H9 (cell line): ENCODE measurements at regions not wholly inside any gene's neighbourhood (a gene's known extent, or its start where the extent isn't known, plus 50 kb on each side); places are given as distances from the start of the nearest gene placed in this dataset.

ENCODE experiments used
- DNase-seq: peaks from one replicate; pipeline ENCODE4 v3.0.0-alpha.2; 2017
- H2AFZ ChIP-seq: one replicate; pipeline ENCODE4 v1.6.1; 2013; ENCODE audit warnings: mild to moderate bottlenecking, low read length, control low read depth, moderate library complexity
- H2AK5ac ChIP-seq: 2 replicates; pipeline ENCODE4 v1.6.1; 2013; ENCODE audit warnings: low read length, control low read depth, mixed read lengths; ENCODE audit not compliant: insufficient read length
- H2BK120ac ChIP-seq: one replicate; pipeline ENCODE4 v1.6.1; 2013; ENCODE audit warnings: low read depth, mild to moderate bottlenecking, low read length, control low read depth, inconsistent platforms; ENCODE audit not compliant: poor library complexity, severe bottlenecking
- H2BK12ac ChIP-seq: 2 replicates; pipeline ENCODE4 v1.6.1; 2013; ENCODE audit warnings: low read length, control low read depth, mixed read lengths, low read depth; ENCODE audit not compliant: insufficient read length
- H2BK15ac ChIP-seq: 2 replicates; pipeline ENCODE4 v1.6.1; 2013; ENCODE audit warnings: low read depth, low read length, control low read depth
- H2BK20ac ChIP-seq: one replicate; pipeline ENCODE4 v1.6.1; 2013; ENCODE audit warnings: low read depth, mild to moderate bottlenecking, low read length, control low read depth, inconsistent platforms; ENCODE audit not compliant: poor library complexity, severe bottlenecking
- H2BK5ac ChIP-seq: 2 replicates; pipeline ENCODE4 v1.6.1; 2013; ENCODE audit warnings: low read length, control low read depth, mixed read lengths; ENCODE audit not compliant: insufficient read length
- H3K14ac ChIP-seq: 2 replicates; pipeline ENCODE4 v1.6.1; 2013; ENCODE audit warnings: low read length, control low read depth; ENCODE audit not compliant: insufficient read depth
- H3K18ac ChIP-seq: 2 replicates; pipeline ENCODE4 v1.6.1; 2013; ENCODE audit warnings: low read depth, mild to moderate bottlenecking, mixed read lengths, low read length, control low read depth; ENCODE audit not compliant: insufficient read length
- H3K23ac ChIP-seq: 2 replicates; pipeline ENCODE4 v1.6.1; 2013; ENCODE audit warnings: low read length, control low read depth, mixed read lengths, low read depth; ENCODE audit not compliant: insufficient read length
- H3K23me2 ChIP-seq: 2 replicates; pipeline ENCODE4 v1.6.1; 2013; ENCODE audit warnings: low read depth, mild to moderate bottlenecking, mixed read lengths, low read length, control low read depth; ENCODE audit not compliant: insufficient read length, poor library complexity, severe bottlenecking
- H3K27ac ChIP-seq: 2 replicates; pipeline ENCODE4 v1.5.1; 2013; ENCODE audit warnings: low read length, control low read depth, mixed read lengths, low read depth; ENCODE audit not compliant: insufficient read length
- H3K27me3 ChIP-seq: 2 replicates; pipeline ENCODE4 v1.6.1; 2013; ENCODE audit warnings: low read length, control low read depth, inconsistent platforms; ENCODE audit not compliant: insufficient read depth
- H3K4ac ChIP-seq: 2 replicates; pipeline ENCODE4 v1.6.1; 2013; ENCODE audit warnings: low read depth, mild to moderate bottlenecking, control low read depth, inconsistent platforms, low read length, moderate library complexity
- H3K4me1 ChIP-seq: 2 replicates; pipeline ENCODE4 v1.6.1; 2013; ENCODE audit warnings: low read length, control low read depth, inconsistent platforms; ENCODE audit not compliant: insufficient read depth
- H3K4me2 ChIP-seq: 2 replicates; pipeline ENCODE4 v1.6.1; 2013; ENCODE audit warnings: low read length, control low read depth, mixed read lengths; ENCODE audit not compliant: insufficient read length, insufficient read depth
- H3K56ac ChIP-seq: 2 replicates; pipeline ENCODE4 v1.6.1; 2013; ENCODE audit warnings: low read depth, mild to moderate bottlenecking, mixed read lengths, low read length, control low read depth; ENCODE audit not compliant: insufficient read length
- H3K79me1 ChIP-seq: 2 replicates; pipeline ENCODE4 v1.6.1; 2013; ENCODE audit warnings: low read depth, mild to moderate bottlenecking, moderate library complexity, low read length, control low read depth, inconsistent platforms; ENCODE audit not compliant: insufficient read depth, poor library complexity, severe bottlenecking
- H3K79me2 ChIP-seq: 2 replicates; pipeline ENCODE4 v1.6.1; 2013; ENCODE audit warnings: low read length, control low read depth, inconsistent platforms; ENCODE audit not compliant: insufficient read depth
- H3K9ac ChIP-seq: 2 replicates; pipeline ENCODE4 v1.6.1; 2013; ENCODE audit warnings: low read length, control low read depth, mixed read lengths; ENCODE audit not compliant: insufficient read length; ENCODE audit errors: extremely low read depth
- H3K9me3 ChIP-seq: one replicate; pipeline ENCODE4 v1.6.1; 2013; ENCODE audit warnings: low read depth, low read length, inconsistent platforms; ENCODE audit not compliant: control insufficient read depth
- H3T11ph ChIP-seq: one replicate; pipeline ENCODE4 v1.6.1; 2013; ENCODE audit warnings: mild to moderate bottlenecking, low read length, control low read depth, inconsistent platforms
- H4K20me1 ChIP-seq: one replicate; pipeline ENCODE4 v1.6.1; 2013; ENCODE audit not compliant: control insufficient read depth, insufficient read length, insufficient read depth
- H4K5ac ChIP-seq: 2 replicates; pipeline ENCODE4 v1.6.1; 2013; ENCODE audit warnings: low read depth, mild to moderate bottlenecking, mixed read lengths, low read length, control low read depth; ENCODE audit not compliant: insufficient read length
- H4K8ac ChIP-seq: replicated peaks from 2 replicates; pipeline ENCODE4 v1.6.1; 2013; ENCODE audit warnings: low read length, control low read depth, mixed read lengths, low read depth; ENCODE audit not compliant: insufficient read length
- H4K91ac ChIP-seq: 2 replicates; pipeline ENCODE4 v1.6.1; 2013; ENCODE audit warnings: low read depth, mild to moderate bottlenecking, moderate library complexity, mixed read lengths, low read length, control low read depth; ENCODE audit not compliant: insufficient read length
- H3K27ac Mint-ChIP-seq, 3 experiments: 2 replicates in 2 of 3; 3 replicates in 1 of 3; pipeline ENCODE4 v1.8.0; 2020 to 2021; ENCODE audit warnings: mixed read lengths in 3 of 3, mild to moderate bottlenecking in 1 of 3, moderate library complexity in 1 of 3
- H3K27me3 Mint-ChIP-seq: 2 replicates; pipeline ENCODE4 v1.8.0; 2021; ENCODE audit warnings: low read depth, mild to moderate bottlenecking, moderate library complexity, mixed read lengths
- H3K36me3 Mint-ChIP-seq, 3 experiments: 2 replicates in 2 of 3; 3 replicates in 1 of 3; pipeline ENCODE4 v1.8.0; 2020 to 2021; ENCODE audit warnings: low read depth in 3 of 3, mixed read lengths in 3 of 3; ENCODE audit not compliant: insufficient read depth in 1 of 3
- H3K4me1 Mint-ChIP-seq, 2 experiments: 2 replicates each; pipeline ENCODE4 v1.8.0; 2020; ENCODE audit warnings: mixed read lengths in 2 of 2
- H3K4me3 Mint-ChIP-seq, 2 experiments: 2 replicates in 1 of 2; 3 replicates in 1 of 2; pipeline ENCODE4 v1.8.0; 2020 to 2021; ENCODE audit warnings: mild to moderate bottlenecking in 2 of 2, mixed read lengths in 2 of 2, moderate library complexity in 1 of 2
- H3K9me3 Mint-ChIP-seq, 2 experiments: 2 replicates in 1 of 2; 3 replicates in 1 of 2; pipeline ENCODE4 v1.8.0; 2020; ENCODE audit warnings: mild to moderate bottlenecking in 2 of 2, mixed read lengths in 2 of 2, moderate library complexity in 1 of 2
- WGBS: extraction: QIAGEN DNeasy Blood & Tissue Kit; methylation state at CpG from one replicate; pipeline ENCODE4 v1.1.7; 2013; ENCODE audit warnings: missing lambda C conversion rate, low lambda C conversion rate, mixed read lengths; ENCODE audit not compliant: insufficient read length; ENCODE audit errors: extremely low coverage; 5-methylcytosine and 5-hydroxymethylcytosine counted together
- TF ChIP-seq, protein P1 (sequence below): fragments of 200-600 bp; sonication (generic); conservative IDR thresholded peaks from 3 replicates; pipeline ENCODE4 v1.8.0; 2021; ENCODE audit warnings: antibody characterized with exemption, mild to moderate bottlenecking

DNA sequence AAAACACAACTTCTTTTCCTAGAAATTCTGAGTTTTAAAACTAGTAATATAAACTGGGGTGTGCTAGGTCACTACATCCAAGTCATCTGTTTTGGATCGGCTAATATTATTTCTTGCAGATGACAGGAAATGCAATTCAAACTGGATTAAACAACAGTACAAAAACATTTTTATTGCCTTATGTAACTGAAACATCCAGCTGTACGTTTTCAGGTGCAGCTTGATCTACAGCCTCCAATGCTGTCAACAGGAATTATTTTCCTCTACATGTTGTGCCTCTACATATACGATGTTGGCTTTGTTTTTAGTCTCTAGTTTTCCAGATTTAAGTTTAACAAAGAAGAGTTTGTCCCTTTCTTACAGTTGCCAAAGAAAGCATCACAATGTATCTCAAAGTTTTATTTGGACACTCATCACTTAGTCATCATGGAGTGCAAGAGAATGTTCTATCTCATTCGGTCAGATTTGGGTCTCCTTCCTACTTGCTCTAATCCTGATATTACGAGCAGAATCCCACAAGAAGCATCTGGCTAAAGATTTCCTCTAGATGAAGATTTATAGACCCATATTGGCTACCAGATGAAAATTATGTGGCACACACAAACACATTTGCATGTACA, 326.7 kb downstream of the SLC6A15 start:
- H3K27ac ChIP-seq: no peak overlapping the region
- no peak overlapping the region for H2BK5ac ChIP-seq
- DNase-seq: no peak
- H4K20me1 ChIP-seq: no peaks in the 10 kb centered on the region
- no peaks in the 10 kb centered on the region for H3K79me2 ChIP-seq
- no peak overlapping the region for H4K5ac ChIP-seq
- H3K27me3 ChIP-seq: no peaks in the 10 kb centered on the region
- H3K4me2 ChIP-seq: no peak overlapping the region
- no peaks in the 10 kb centered on the region for H3K79me1 ChIP-seq
- no peak overlapping the region for H3K4me3 Mint-ChIP-seq
- H4K91ac ChIP-seq: no peak overlapping the region
- H3K4me1 Mint-ChIP-seq: no peaks in the 10 kb centered on the region
- H2BK20ac ChIP-seq: no peak overlapping the region
- H2AK5ac ChIP-seq: no peak overlapping the region
- no peak overlapping the region for H3K18ac ChIP-seq
- H3K23ac ChIP-seq: no peak overlapping the region
- no peak overlapping the region for H3K27ac Mint-ChIP-seq
- no peak overlapping the region for H3K14ac ChIP-seq
- no peak overlapping the region for H2BK120ac ChIP-seq
- TF ChIP-seq, protein P1, sequence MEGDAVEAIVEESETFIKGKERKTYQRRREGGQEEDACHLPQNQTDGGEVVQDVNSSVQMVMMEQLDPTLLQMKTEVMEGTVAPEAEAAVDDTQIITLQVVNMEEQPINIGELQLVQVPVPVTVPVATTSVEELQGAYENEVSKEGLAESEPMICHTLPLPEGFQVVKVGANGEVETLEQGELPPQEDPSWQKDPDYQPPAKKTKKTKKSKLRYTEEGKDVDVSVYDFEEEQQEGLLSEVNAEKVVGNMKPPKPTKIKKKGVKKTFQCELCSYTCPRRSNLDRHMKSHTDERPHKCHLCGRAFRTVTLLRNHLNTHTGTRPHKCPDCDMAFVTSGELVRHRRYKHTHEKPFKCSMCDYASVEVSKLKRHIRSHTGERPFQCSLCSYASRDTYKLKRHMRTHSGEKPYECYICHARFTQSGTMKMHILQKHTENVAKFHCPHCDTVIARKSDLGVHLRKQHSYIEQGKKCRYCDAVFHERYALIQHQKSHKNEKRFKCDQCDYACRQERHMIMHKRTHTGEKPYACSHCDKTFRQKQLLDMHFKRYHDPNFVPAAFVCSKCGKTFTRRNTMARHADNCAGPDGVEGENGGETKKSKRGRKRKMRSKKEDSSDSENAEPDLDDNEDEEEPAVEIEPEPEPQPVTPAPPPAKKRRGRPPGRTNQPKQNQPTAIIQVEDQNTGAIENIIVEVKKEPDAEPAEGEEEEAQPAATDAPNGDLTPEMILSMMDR: no peak
- H3K23me2 ChIP-seq: no peaks in the 10 kb centered on the region
- no peak overlapping the region for H2BK12ac ChIP-seq
- H3K27me3 Mint-ChIP-seq: no peaks in the 10 kb centered on the region
- H4K8ac ChIP-seq: no peak overlapping the region
- no peaks in the 10 kb centered on the region for H3K9me3 ChIP-seq
- H3K4ac ChIP-seq: no peak overlapping the region
- H3K56ac ChIP-seq: no peak overlapping the region
- no peak overlapping the region for H3T11ph ChIP-seq
- H2AFZ ChIP-seq: no peak overlapping the region
- no peak overlapping the region for H3K9ac ChIP-seq
- WGBS: no CpG with 5 or more reads among the region's 5 CpGs
- no peaks in the 10 kb centered on the region for H3K4me1 ChIP-seq
- H3K9me3 Mint-ChIP-seq: no peaks in the 10 kb centered on the region
- no peak overlapping the region for H2BK15ac ChIP-seq
- no peaks in the 10 kb centered on the region for H3K36me3 Mint-ChIP-seq
